ENCODE measurements at regions not wholly inside any gene's neighbourhood (a gene's known extent, or its start where the extent isn't known, plus 50 kb on each side); places are given as distances from the start of the nearest gene placed in this dataset.

DNA sequence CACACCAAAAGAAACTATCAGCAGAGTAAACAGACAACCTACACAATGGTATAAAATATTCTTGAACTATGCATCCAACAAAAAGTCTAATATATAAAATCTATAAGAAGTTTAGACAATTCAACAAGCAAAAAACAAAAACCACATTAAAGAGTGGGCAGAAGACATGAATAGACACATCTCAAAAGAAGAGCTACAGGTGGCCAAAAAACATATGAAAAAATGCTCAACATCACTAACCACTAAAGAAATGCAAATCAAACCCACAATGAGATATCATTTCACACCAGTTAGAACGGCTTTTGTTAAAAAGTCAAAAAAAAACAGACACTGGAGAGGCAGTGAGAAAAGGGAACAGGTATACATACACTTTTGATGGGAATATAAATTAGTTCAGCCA lies 348.9 kb upstream of the MAF start:
- TF ChIP-seq, protein P1, sequence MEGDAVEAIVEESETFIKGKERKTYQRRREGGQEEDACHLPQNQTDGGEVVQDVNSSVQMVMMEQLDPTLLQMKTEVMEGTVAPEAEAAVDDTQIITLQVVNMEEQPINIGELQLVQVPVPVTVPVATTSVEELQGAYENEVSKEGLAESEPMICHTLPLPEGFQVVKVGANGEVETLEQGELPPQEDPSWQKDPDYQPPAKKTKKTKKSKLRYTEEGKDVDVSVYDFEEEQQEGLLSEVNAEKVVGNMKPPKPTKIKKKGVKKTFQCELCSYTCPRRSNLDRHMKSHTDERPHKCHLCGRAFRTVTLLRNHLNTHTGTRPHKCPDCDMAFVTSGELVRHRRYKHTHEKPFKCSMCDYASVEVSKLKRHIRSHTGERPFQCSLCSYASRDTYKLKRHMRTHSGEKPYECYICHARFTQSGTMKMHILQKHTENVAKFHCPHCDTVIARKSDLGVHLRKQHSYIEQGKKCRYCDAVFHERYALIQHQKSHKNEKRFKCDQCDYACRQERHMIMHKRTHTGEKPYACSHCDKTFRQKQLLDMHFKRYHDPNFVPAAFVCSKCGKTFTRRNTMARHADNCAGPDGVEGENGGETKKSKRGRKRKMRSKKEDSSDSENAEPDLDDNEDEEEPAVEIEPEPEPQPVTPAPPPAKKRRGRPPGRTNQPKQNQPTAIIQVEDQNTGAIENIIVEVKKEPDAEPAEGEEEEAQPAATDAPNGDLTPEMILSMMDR (IDR thresholded peaks at IDR 0.05): no peak
- no peak for TF ChIP-seq POLR2A (IDR thresholded peaks at IDR 0.05)
